ENCODE measurements at regions not wholly inside any gene's neighbourhood (a gene's known extent, or its start where the extent isn't known, plus 50 kb on each side); places are given as distances from the start of the nearest gene placed in this dataset.

DNA sequence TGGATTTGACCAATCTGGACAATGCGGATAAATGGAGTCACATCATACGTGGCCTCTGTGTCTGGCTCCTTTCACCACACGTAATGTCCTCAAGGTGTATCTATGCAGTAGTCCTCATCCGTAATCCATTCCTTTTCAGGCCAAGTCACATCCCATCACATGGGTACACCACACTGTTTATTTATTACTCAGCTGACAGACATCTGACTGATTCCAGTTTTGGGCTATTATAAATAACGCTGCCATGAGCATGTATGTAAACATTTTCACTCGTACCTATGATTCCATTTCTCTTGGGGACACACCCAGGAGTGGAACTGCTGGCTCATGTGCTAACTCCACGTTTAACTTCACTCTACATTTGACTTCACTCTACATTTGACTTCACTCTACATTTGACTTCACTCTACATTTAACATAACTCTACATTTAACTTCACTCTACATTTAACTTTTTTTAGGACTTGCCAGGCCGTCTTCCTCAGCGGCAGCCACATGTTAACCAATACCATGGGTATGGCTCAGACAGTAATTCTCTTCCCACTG, 52.1 kb downstream of the SHANK2 start:
- TF ChIP-seq, protein P1, sequence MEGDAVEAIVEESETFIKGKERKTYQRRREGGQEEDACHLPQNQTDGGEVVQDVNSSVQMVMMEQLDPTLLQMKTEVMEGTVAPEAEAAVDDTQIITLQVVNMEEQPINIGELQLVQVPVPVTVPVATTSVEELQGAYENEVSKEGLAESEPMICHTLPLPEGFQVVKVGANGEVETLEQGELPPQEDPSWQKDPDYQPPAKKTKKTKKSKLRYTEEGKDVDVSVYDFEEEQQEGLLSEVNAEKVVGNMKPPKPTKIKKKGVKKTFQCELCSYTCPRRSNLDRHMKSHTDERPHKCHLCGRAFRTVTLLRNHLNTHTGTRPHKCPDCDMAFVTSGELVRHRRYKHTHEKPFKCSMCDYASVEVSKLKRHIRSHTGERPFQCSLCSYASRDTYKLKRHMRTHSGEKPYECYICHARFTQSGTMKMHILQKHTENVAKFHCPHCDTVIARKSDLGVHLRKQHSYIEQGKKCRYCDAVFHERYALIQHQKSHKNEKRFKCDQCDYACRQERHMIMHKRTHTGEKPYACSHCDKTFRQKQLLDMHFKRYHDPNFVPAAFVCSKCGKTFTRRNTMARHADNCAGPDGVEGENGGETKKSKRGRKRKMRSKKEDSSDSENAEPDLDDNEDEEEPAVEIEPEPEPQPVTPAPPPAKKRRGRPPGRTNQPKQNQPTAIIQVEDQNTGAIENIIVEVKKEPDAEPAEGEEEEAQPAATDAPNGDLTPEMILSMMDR (conservative IDR thresholded peaks at IDR 0.05; ENCODE audit: low read length): no peak
- no peak for TF ChIP-seq EZH2phosphoT487 (IDR thresholded peaks at IDR 0.05; ENCODE audit: borderline replicate concordance)
